ENCODE measurements at regions not wholly inside any gene's neighbourhood (a gene's known extent, or its start where the extent isn't known, plus 50 kb on each side); places are given as distances from the start of the nearest gene placed in this dataset.

GRCh38 chr1:115179397-115180079 is 90.2 kb upstream of the TSPAN2 start (continued):
- peak; percentile 32 for TF ChIP-seq RCOR1 (IDR thresholded peaks at IDR 0.05; ENCODE audit: insufficient replicate concordance, low read length)
- TF ChIP-seq SMC3 (IDR thresholded peaks at IDR 0.05; ENCODE audit: low read depth, low read length): no peak

- no peak overlapping the region for H4K8ac ChIP-seq (ENCODE audit: low read depth in 2 of 2, low read length in 2 of 2)
- intact Hi-C loops (cut with micrococcal nuclease) (no loop called here), dilution Hi-C loops (cut with HindIII; ENCODE audit: low sequenced_read_pairs, unreplicated experiment) (no loop called here), in situ Hi-C loops (cut with MboI; ENCODE audit: low sequenced_read_pairs) (loop anchor here (10.0 kb wide), 1 partner anchor 159 kb away; the partner anchor contains the start of gene NGF)
- peaks cover 12% of the 10 kb centered on the region for H3K9me1 ChIP-seq (ENCODE audit: insufficient read depth, low read length)
- H3K4me2 ChIP-seq (ENCODE audit: low read depth, low read length): no peak overlapping the region
- WGBS, 2 experiments (ENCODE audit: extremely low coverage in 2 of 2, insufficient read length in 1 of 2): no CpG with 5 or more reads among the region's 1 CpG
- ChIA-PET CTCF (no interaction called here), POLR2A (ENCODE audit: unreplicated experiment) (no interaction called here)
- H3K4me3 ChIP-seq (ENCODE audit: insufficient read depth, low read depth, low read length): no peak overlapping the region
- H4K5ac ChIP-seq (ENCODE audit: low read depth, low read length): no peak overlapping the region
- no peaks in the 10 kb centered on the region for H3K36me3 ChIP-seq (ENCODE audit: control insufficient read depth, insufficient read depth, low read length)
- no peak overlapping the region for H2AFZ ChIP-seq (replicated peaks; ENCODE audit: low read length, poor library complexity)
- no peak overlapping the region for H3K4ac ChIP-seq (ENCODE audit: low read depth, low read length)
- H2BK120ac ChIP-seq (ENCODE audit: low read depth, low read length): peak overlapping the region; percentile 25; the same call in 1 of the 2 replicates
- no peak overlapping the region for H3K56ac ChIP-seq (ENCODE audit: extremely low read depth, insufficient read depth, low read length)
- H4K91ac ChIP-seq (ENCODE audit: insufficient read depth, low read depth, low read length): no peak overlapping the region
- peak overlapping the region; percentile 37; the same call in 1 of the 2 replicates for H2BK20ac ChIP-seq (ENCODE audit: low read depth, low read length)
- H3K14ac ChIP-seq (replicated peaks; ENCODE audit: low read depth, low read length): no peak overlapping the region
- peaks cover 10% of the 10 kb centered on the region for H3K4me1 ChIP-seq (ENCODE audit: control insufficient read depth, insufficient read depth, low read length)
- H2AK9ac ChIP-seq (replicated peaks; ENCODE audit: low read depth, low read length, poor library complexity): no peak overlapping the region
- no TSS peak for BruUV-seq (replicated peaks)
- H3K9ac ChIP-seq (ENCODE audit: low read depth, low read length): no peak overlapping the region
- H2BK15ac ChIP-seq (ENCODE audit: low read depth, low read length): peak overlapping the region; percentile 67; the same call in 1 of the 3 replicates
- no peaks in the 10 kb centered on the region for H3K79me1 ChIP-seq (ENCODE audit: low read depth in 1 of 2, low read length in 2 of 2)
- H4K20me1 ChIP-seq (ENCODE audit: insufficient read depth, low read length): no peaks in the 10 kb centered on the region
- H3K18ac ChIP-seq (ENCODE audit: low read depth, low read length): no peak overlapping the region
- H2BK5ac ChIP-seq (ENCODE audit: low read depth, low read length, poor library complexity, severe bottlenecking): no peak overlapping the region
- H2AK5ac ChIP-seq (ENCODE audit: low read depth, low read length): peak overlapping the region; percentile 35; the same call in 1 of the 2 replicates
- H3K27me3 ChIP-seq (ENCODE audit: control insufficient read depth, insufficient read depth, low read length): no peaks in the 10 kb centered on the region
- DNase-seq: no peak
- no peak for ATAC-seq (ENCODE audit: low read depth)
- H3K23ac ChIP-seq (ENCODE audit: low read depth, low read length): no peak overlapping the region
- no peak overlapping the region for H3K27ac ChIP-seq (ENCODE audit: insufficient read depth, low read length)
- peaks cover 4% of the 10 kb centered on the region for H3K9me3 ChIP-seq (ENCODE audit: control insufficient read depth, insufficient read depth, low read length)
- TF ChIP-seq MAZ (IDR thresholded peaks at IDR 0.05; ENCODE audit: borderline replicate concordance, low read depth, low read length): no peak
- no peak for TF ChIP-seq POLR2A (IDR thresholded peaks at IDR 0.05; ENCODE audit: low read depth, low read length)
- TF ChIP-seq RCOR1 (IDR thresholded peaks at IDR 0.05; ENCODE audit: insufficient replicate concordance, low read length): no peak
- TF ChIP-seq MAFK (IDR thresholded peaks at IDR 0.05; ENCODE audit: low read depth, low read length): no peak
- TF ChIP-seq RFX5 (IDR thresholded peaks at IDR 0.05; ENCODE audit: low read depth, low read length): no peak
- no peak for TF ChIP-seq NFE2L2 (IDR thresholded peaks at IDR 0.05; ENCODE audit: low read depth, low read length)
- TF ChIP-seq RAD21 (IDR thresholded peaks at IDR 0.05; ENCODE audit: low read length): no peak
- TF ChIP-seq SMC3 (IDR thresholded peaks at IDR 0.05; ENCODE audit: low read depth, low read length): no peak
- TF ChIP-seq USF2 (IDR thresholded peaks at IDR 0.05; ENCODE audit: low read depth, low read length): no peak
- no peak for TF ChIP-seq FOS (IDR thresholded peaks at IDR 0.05; ENCODE audit: low read depth, low read length)
- no peak for TF ChIP-seq CHD1 (IDR thresholded peaks at IDR 0.05; ENCODE audit: low read depth, low read length)
- no peak for TF ChIP-seq ELK1 (IDR thresholded peaks at IDR 0.05; ENCODE audit: borderline replicate concordance, low read depth, low read length)
- no peak for TF ChIP-seq MXI1 (IDR thresholded peaks at IDR 0.05; ENCODE audit: borderline replicate concordance, low read depth, low read length)
These were observed 86.9 kb upstream of the TSPAN2 start for GRCh38 chr1:115176189-115176588.
